Smooth muscle cell (in vitro differentiated cells): ENCODE measurements at regions not wholly inside any gene's neighbourhood (a gene's known extent, or its start where the extent isn't known, plus 50 kb on each side); places are given as distances from the start of the nearest gene placed in this dataset.
"Not testable (repeated sequence)": the region's sequence is repeated elsewhere in the genome, so short reads cannot be mapped to it uniquely, and the experiment has no call there.

Experiments
- DNase-seq: peaks from one replicate; lab custom pipeline; 2025; ENCODE audit not compliant: unreplicated experiment; lab: John Stamatoyannopoulos, UW
- H2AFZ ChIP-seq: fragments of 200-600 bp; sonication (generic); 2 replicates; pipeline ENCODE4 v1.6.0; 2016; ENCODE audit warnings: antibody characterized with exemption, low read depth, mild to moderate bottlenecking
- H3F3A ChIP-seq: fragments of 200-600 bp; sonication (generic); 2 replicates; pipeline ENCODE4 v1.6.0; 2017; ENCODE audit warnings: antibody characterized with exemption, low read depth
- H3K27ac ChIP-seq: fragments of 200-600 bp; sonication (generic); 2 replicates; pipeline ENCODE4 v1.5.1; 2016; ENCODE audit warnings: low read depth, mild to moderate bottlenecking
- H3K27me3 ChIP-seq: fragments of 200-600 bp; sonication (generic); 2 replicates; pipeline ENCODE4 v1.6.1; 2016; ENCODE audit warnings: low read depth, mild to moderate bottlenecking
- H3K36me3 ChIP-seq: fragments of 200-600 bp; sonication (generic); 2 replicates; pipeline ENCODE4 v1.5.1; 2016; ENCODE audit warnings: low read depth
- H3K4me1 ChIP-seq: fragments of 200-600 bp; sonication (generic); 2 replicates; pipeline ENCODE4 v1.5.1; 2016; ENCODE audit warnings: low read depth
- H3K4me2 ChIP-seq: fragments of 200-600 bp; sonication (generic); 2 replicates; pipeline ENCODE4 v1.6.0; 2016; ENCODE audit warnings: mild to moderate bottlenecking
- H3K4me3 ChIP-seq: fragments of 200-600 bp; sonication (generic); 2 replicates; pipeline ENCODE4 v1.5.1; 2016; ENCODE audit warnings: mild to moderate bottlenecking
- H3K79me2 ChIP-seq: fragments of 200-600 bp; sonication (generic); 2 replicates; pipeline ENCODE4 v1.6.0; 2016; ENCODE audit warnings: low read depth, mild to moderate bottlenecking
- H3K9ac ChIP-seq: fragments of 200-600 bp; sonication (generic); 2 replicates; pipeline ENCODE4 v1.6.0; 2016; ENCODE audit warnings: low read depth
- H3K9me3 ChIP-seq: fragments of 200-600 bp; sonication (generic); replicated peaks from 2 replicates; pipeline ENCODE4 v1.5.1; 2016; ENCODE audit warnings: low read depth
- H4K20me1 ChIP-seq: fragments of 200-600 bp; sonication (generic); 2 replicates; pipeline ENCODE4 v1.6.0; 2016; ENCODE audit warnings: low read depth
- WGBS: methylation state at CpG from one replicate; pipeline ENCODE4 v1.1.7; 2016; ENCODE audit warnings: low lambda C conversion rate; 5-methylcytosine and 5-hydroxymethylcytosine counted together
- TF ChIP-seq, protein P1 (sequence below): fragments of 200-600 bp; sonication (generic); IDR thresholded peaks from 2 replicates; pipeline ENCODE4 v1.5.1; 2017; ENCODE audit warnings: borderline replicate concordance, mild to moderate bottlenecking, antibody characterized with exemption; ENCODE audit not compliant: insufficient read depth, poor library complexity, severe bottlenecking

DNA sequence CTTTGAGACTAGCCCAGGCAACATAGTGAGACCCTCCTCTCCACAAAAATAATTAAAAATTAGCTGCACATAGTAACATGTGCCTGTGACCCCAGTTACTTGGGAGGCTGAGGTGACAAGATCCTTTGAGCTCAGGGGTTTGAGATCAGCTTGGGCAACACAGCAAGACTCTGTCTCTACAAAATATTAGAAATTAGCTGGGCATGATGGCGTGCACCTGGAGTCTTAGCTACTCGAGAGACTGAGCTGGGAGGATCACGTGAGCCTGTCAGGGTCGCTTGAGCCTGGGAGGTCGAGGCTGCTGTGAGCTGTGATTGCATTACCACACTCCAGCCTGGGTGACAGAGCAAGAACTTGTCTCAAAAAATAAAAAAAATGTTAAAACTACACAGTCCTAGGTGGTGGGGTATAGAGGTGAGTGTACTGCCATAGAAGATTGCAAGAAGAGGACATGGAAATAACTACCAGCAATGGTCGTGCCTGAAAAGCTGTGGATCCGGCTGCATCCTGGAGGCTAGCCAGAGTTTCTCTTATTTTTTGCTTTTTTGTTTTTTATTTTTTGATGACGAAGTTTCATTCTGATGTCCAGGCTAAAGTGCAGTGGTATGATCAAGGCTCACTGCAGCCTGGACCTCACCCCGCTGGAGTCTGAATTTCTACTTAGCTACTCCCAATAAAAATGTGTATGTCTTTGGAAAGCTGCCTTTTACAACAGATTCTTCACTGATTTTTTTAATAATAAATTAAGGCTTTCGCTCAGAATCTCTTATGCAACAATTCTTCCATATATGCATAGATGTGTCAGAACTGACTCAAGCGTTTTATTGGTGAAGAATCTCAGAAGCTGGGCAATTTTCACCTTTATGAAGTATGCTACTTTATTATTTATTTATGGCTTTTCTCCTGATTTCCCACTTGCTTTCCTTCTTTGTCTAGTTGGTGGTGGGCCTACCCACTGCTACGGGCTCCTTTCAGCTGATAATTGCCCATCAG lies 393.8 kb downstream of the TSHZ3 start:
- Histone ChIP-seq H3K9me3 (no peaks in the 10 kb centered on the region), H3K4me2 (no peak overlapping the region), H3K27ac (no peak overlapping the region), H3K4me3 (no peak overlapping the region), H2AFZ (no peak overlapping the region), H3F3A (no peaks in the 10 kb centered on the region), H3K36me3 (no peaks in the 10 kb centered on the region), H3K79me2 (no peaks in the 10 kb centered on the region), H4K20me1 (no peaks in the 10 kb centered on the region), H3K27me3 (peaks cover 11% of the 10 kb centered on the region), H3K9ac (no peak overlapping the region), H3K4me1 (peaks cover 4% of the 10 kb centered on the region)
- TF ChIP-seq, protein P1, sequence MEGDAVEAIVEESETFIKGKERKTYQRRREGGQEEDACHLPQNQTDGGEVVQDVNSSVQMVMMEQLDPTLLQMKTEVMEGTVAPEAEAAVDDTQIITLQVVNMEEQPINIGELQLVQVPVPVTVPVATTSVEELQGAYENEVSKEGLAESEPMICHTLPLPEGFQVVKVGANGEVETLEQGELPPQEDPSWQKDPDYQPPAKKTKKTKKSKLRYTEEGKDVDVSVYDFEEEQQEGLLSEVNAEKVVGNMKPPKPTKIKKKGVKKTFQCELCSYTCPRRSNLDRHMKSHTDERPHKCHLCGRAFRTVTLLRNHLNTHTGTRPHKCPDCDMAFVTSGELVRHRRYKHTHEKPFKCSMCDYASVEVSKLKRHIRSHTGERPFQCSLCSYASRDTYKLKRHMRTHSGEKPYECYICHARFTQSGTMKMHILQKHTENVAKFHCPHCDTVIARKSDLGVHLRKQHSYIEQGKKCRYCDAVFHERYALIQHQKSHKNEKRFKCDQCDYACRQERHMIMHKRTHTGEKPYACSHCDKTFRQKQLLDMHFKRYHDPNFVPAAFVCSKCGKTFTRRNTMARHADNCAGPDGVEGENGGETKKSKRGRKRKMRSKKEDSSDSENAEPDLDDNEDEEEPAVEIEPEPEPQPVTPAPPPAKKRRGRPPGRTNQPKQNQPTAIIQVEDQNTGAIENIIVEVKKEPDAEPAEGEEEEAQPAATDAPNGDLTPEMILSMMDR: no peak
- no peak for DNase-seq
- 91% methylated on average over 12 of the region's 12 CpGs for WGBS

DNA sequence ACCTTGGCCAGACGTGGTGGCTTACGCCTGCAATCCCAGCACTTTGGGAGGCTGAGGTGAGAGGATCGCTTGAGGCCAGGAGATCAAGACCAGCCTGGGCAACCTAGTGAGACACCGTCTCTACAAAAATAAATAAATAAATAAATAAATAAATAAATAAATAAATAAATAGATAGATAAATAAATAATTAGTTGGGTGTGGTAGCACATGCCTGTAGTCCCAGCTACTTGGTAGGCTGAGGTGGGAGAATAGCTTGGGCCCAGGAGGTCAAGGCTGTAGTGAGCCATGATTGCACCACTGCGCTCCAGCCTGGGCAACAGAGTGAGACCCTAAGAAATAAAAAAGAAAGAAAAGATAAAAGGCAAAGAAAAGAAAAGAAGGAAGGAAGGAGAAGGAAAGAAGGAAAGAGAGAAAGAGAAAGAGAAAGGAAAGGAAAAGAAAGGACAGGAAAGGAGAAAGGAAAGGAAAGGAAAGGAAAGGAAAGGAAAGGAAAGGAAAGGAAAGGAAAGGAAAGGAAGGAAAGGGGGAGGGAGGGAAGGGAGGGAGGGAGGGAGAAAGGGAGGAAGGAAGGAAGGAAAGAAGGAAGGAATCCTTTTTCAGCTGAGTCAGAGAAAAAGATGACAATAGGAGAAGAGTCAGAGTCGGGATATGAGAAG lies 404.8 kb downstream of the TSHZ3 start:
- H3K79me2 ChIP-seq, H3F3A ChIP-seq, H3K9ac ChIP-seq, H3K4me3 ChIP-seq, DNase-seq, H3K9me3 ChIP-seq, H3K4me2 ChIP-seq, H3K4me1 ChIP-seq, H2AFZ ChIP-seq, H4K20me1 ChIP-seq, H3K36me3 ChIP-seq, H3K27ac ChIP-seq: not testable (repeated sequence)
- WGBS: 92% methylated on average over 6 of the region's 6 CpGs
- peaks cover 50% of the 10 kb centered on the region for H3K27me3 ChIP-seq

DNA sequence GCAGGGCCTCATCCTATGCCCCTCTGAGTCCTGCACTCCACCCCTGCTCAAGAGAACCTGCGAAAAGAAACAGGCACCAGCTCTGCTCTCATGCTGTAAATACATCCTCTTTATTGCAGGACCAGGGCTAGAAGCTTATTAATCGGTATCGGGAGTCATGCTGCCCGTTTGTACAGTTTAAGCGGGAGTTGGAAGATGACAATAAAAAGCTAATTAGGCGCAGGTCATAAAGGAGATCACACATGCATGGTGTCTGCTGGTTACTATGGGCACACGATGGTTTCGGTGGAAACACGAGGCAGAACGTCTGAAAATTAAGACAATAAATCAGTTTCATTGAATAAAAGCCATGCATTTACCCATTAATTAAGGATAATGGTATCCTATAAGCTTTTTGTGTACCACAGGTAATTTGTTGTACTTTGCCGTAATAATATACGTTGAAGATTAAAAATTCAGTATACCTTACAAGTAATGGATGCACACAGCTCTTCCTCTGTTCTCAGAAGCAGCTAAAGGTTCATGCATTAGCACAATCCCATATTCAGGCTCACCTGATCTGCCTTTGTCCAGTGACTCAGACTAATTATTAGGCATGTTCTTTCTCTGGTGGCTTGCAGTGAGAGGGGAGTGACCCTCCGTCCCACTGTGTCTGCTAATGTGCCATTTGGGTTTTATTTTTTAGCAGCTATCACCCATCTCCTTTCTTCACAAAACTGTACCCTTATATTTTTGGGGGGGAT lies 406.0 kb downstream of the TSHZ3 start:
- Histone ChIP-seq H3K4me1 (no peaks in the 10 kb centered on the region), H4K20me1 (no peaks in the 10 kb centered on the region), H3F3A (no peaks in the 10 kb centered on the region), H3K79me2 (no peaks in the 10 kb centered on the region), H2AFZ (no peak overlapping the region), H3K27me3 (peaks cover 54% of the 10 kb centered on the region), H3K27ac (no peak overlapping the region), H3K4me3 (no peak overlapping the region), H3K4me2 (no peak overlapping the region), H3K9me3 (no peaks in the 10 kb centered on the region), H3K36me3 (no peaks in the 10 kb centered on the region), H3K9ac (no peak overlapping the region)
- DNase-seq: no peak
- TF ChIP-seq, protein P1: no peak
- 86% methylated on average over 13 of the region's 13 CpGs for WGBS

DNA sequence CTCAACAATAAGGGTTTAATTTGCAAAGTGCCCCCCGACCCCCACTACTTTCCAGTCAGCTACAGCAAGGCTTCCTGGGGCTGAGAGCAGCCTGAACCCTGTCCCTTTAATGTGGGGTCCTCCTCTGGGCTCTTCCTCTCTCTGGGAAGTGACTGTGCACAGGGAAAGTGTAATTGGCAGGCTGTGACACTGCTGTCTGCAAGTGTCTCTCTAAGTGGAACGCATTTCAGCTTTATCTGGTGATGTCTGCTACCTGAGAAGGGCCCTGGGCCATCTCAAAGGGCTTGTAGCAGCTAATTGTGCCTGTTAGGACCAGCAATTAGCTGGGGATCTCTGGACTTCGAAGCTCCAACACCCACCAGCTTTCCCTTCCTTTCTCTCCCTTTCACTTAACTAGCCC lies 406.6 kb downstream of the TSHZ3 start:
- Histone ChIP-seq H3K9me3 (no peaks in the 10 kb centered on the region), H4K20me1 (no peaks in the 10 kb centered on the region), H3K36me3 (no peaks in the 10 kb centered on the region), H3K27ac (no peak overlapping the region), H3K9ac (no peak overlapping the region), H3K4me2 (no peak overlapping the region), H3K79me2 (no peaks in the 10 kb centered on the region), H3K4me1 (no peaks in the 10 kb centered on the region), H3K4me3 (no peak overlapping the region), H3K27me3 (peaks cover 51% of the 10 kb centered on the region), H2AFZ (no peak overlapping the region), H3F3A (no peaks in the 10 kb centered on the region)
- DNase-seq: no peak
- TF ChIP-seq, protein P1: no peak
- WGBS: 53% methylated on average over 3 of the region's 3 CpGs
